ENCODE measurements at regions not wholly inside any gene's neighbourhood (a gene's known extent, or its start where the extent isn't known, plus 50 kb on each side); places are given as distances from the start of the nearest gene placed in this dataset.

DNA sequence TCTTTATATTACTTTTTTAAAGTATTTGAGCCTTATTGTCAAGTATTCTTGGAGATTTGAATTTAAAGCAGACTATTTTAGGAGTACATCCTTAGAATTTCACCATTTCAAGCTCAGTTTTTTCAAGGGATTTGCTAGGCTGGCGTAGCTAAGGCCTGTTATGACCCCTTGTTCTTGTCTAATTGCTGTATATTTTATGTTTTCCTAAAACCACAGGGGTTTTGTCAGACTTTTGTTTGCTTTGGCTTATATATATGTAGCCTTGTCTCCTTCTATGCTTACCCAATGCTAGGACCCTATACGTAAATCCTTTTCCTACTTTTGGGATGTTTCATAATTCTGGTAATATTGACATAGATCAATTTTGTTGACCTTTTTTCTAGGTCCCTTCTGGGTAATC lies 147.0 kb upstream of the SYT10 start:
- Histone ChIP-seq H4K20me1 (ENCODE audit: insufficient read depth) (no peaks in the 10 kb centered on the region), H2AFZ (ENCODE audit: low read depth, low read length) (no peak overlapping the region), H3K9ac (ENCODE audit: low read length) (no peak overlapping the region), H3K4me2 (ENCODE audit: low read length) (no peak overlapping the region), H3K9me2 (ENCODE audit: insufficient read depth, low read length) (no peaks in the 10 kb centered on the region), H3K9me3 (ENCODE audit: low read length) (no peaks in the 10 kb centered on the region), H3K4me3 (ENCODE audit: low read length) (no peak overlapping the region), H3K27ac (ENCODE audit: low read length) (no peak overlapping the region), H3F3A (ENCODE audit: insufficient read depth, low read length, poor library complexity, severe bottlenecking) (no peaks in the 10 kb centered on the region), H3K79me2 (replicated peaks; ENCODE audit: insufficient read depth, low read length) (no peaks in the 10 kb centered on the region), H3K36me3 (ENCODE audit: insufficient read depth, low read length) (no peaks in the 10 kb centered on the region), H3K27me3 (ENCODE audit: insufficient read depth, low read depth, low read length) (no peaks in the 10 kb centered on the region)
- TF ChIP-seq MXI1 (conservative IDR thresholded peaks at IDR 0.05; ENCODE audit: poor library complexity, severe bottlenecking) (no peak), TAF1 (IDR thresholded peaks at IDR 0.05; ENCODE audit: low read depth) (no peak), EZH2 (IDR thresholded peaks at IDR 0.05; ENCODE audit: borderline replicate concordance, insufficient read depth, low read length, poor library complexity, severe bottlenecking) (no peak), EP300 (conservative IDR thresholded peaks at IDR 0.05; ENCODE audit: poor library complexity, severe bottlenecking) (no peak), SMC3 (conservative IDR thresholded peaks at IDR 0.05; ENCODE audit: poor library complexity) (no peak), CTCF (IDR thresholded peaks at IDR 0.05; ENCODE audit: poor library complexity, severe bottlenecking) (no peak), POLR2AphosphoS5 (IDR thresholded peaks at IDR 0.05) (no peak), RAD21 (conservative IDR thresholded peaks at IDR 0.05) (no peak)
- TF ChIP-seq, protein P1, sequence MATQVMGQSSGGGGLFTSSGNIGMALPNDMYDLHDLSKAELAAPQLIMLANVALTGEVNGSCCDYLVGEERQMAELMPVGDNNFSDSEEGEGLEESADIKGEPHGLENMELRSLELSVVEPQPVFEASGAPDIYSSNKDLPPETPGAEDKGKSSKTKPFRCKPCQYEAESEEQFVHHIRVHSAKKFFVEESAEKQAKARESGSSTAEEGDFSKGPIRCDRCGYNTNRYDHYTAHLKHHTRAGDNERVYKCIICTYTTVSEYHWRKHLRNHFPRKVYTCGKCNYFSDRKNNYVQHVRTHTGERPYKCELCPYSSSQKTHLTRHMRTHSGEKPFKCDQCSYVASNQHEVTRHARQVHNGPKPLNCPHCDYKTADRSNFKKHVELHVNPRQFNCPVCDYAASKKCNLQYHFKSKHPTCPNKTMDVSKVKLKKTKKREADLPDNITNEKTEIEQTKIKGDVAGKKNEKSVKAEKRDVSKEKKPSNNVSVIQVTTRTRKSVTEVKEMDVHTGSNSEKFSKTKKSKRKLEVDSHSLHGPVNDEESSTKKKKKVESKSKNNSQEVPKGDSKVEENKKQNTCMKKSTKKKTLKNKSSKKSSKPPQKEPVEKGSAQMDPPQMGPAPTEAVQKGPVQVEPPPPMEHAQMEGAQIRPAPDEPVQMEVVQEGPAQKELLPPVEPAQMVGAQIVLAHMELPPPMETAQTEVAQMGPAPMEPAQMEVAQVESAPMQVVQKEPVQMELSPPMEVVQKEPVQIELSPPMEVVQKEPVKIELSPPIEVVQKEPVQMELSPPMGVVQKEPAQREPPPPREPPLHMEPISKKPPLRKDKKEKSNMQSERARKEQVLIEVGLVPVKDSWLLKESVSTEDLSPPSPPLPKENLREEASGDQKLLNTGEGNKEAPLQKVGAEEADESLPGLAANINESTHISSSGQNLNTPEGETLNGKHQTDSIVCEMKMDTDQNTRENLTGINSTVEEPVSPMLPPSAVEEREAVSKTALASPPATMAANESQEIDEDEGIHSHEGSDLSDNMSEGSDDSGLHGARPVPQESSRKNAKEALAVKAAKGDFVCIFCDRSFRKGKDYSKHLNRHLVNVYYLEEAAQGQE (IDR thresholded peaks at IDR 0.05; ENCODE audit: borderline replicate concordance): no peak

DNA sequence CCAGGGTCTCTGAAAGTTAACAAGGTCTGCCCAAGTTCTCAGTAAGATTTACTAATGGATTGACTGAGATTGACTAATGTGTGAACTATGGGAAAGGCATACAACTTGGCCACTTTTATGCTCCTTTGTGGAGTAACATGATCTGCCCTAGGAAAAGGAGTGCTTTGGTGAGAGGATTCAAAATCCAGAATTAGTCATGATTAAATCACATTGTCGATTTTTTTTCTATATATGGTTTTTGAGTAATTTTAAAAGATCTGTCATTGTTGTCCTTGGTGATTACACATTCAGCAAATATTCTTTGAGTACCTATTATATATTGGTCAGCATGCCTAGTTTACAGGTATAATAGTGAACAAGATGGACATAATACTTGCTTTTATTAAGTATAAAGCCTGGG lies 147.7 kb upstream of the SYT10 start:
- no peak overlapping the region for H3K27ac ChIP-seq (ENCODE audit: low read length)
- H3K36me3 ChIP-seq (ENCODE audit: insufficient read depth, low read length): no peaks in the 10 kb centered on the region
- H3K9ac ChIP-seq (ENCODE audit: low read length): no peak overlapping the region
- no peaks in the 10 kb centered on the region for H3K27me3 ChIP-seq (ENCODE audit: insufficient read depth, low read depth, low read length)
- H3K4me2 ChIP-seq (ENCODE audit: low read length): no peak overlapping the region
- no peak for TF ChIP-seq TAF1 (IDR thresholded peaks at IDR 0.05; ENCODE audit: low read depth)
- no peak overlapping the region for H3K4me3 ChIP-seq (ENCODE audit: low read length)
- no peaks in the 10 kb centered on the region for H3K79me2 ChIP-seq (replicated peaks; ENCODE audit: insufficient read depth, low read length)
- no peaks in the 10 kb centered on the region for H3F3A ChIP-seq (ENCODE audit: insufficient read depth, low read length, poor library complexity, severe bottlenecking)
- no peaks in the 10 kb centered on the region for H3K9me3 ChIP-seq (ENCODE audit: low read length)
- no peaks in the 10 kb centered on the region for H4K20me1 ChIP-seq (ENCODE audit: insufficient read depth)
- no peaks in the 10 kb centered on the region for H3K9me2 ChIP-seq (ENCODE audit: insufficient read depth, low read length)
- H2AFZ ChIP-seq (ENCODE audit: low read depth, low read length): no peak overlapping the region

All from neural cell (in vitro differentiated cells).